NCI-H1930 (cell line): ENCODE measurements at regions not wholly inside any gene's neighbourhood (a gene's known extent, or its start where the extent isn't known, plus 50 kb on each side); places are given as distances from the start of the nearest gene placed in this dataset.

ENCODE experiments used
- DNase-seq, 2 experiments: peaks; one replicate each; lab custom pipeline; 2025; lab: John Stamatoyannopoulos, UW

- no peak for DNase-seq
These were observed 117.9 kb upstream of the PTPN1 start for GRCh38 chr20:50392138-50392866.

GRCh38 chr20:50393242-50393641 is 116.9 kb upstream of the PTPN1 start:
- DNase-seq = no peak

GRCh38 chr20:50393990-50394561 is 116.1 kb upstream of the PTPN1 start:
- no peak for DNase-seq

- no peak for DNase-seq
These were observed 115.6 kb upstream of the PTPN1 start for GRCh38 chr20:50394569-50394968.

- no peak for DNase-seq
These were observed 114.9 kb upstream of the PTPN1 start for GRCh38 chr20:50395251-50395729.

GRCh38 chr20:50395914-50396488 is 114.2 kb upstream of the PTPN1 start:
- no peak for DNase-seq

GRCh38 chr20:50396623-50397022 is 113.6 kb upstream of the PTPN1 start:
- no peak for DNase-seq

GRCh38 chr20:50397058-50397457 is 113.1 kb upstream of the PTPN1 start:
- DNase-seq = no peak

- no peak for DNase-seq
These were observed 112.1 kb upstream of the PTPN1 start for GRCh38 chr20:50398064-50398463.

GRCh38 chr20:50398471-50398820 is 111.7 kb upstream of the PTPN1 start:
- DNase-seq = no peak

- DNase-seq = no peak
These were observed 111.2 kb upstream of the PTPN1 start for GRCh38 chr20:50398821-50399554.

- DNase-seq = no peak
These were observed 110.6 kb upstream of the PTPN1 start for GRCh38 chr20:50399555-50399916.

GRCh38 chr20:50399917-50400704 is 110.1 kb upstream of the PTPN1 start:
- DNase-seq = no peak

GRCh38 chr20:50400705-50401586 is 109.2 kb upstream of the PTPN1 start:
- DNase-seq = no peak

- DNase-seq = no peak
These were observed 108.4 kb upstream of the PTPN1 start for GRCh38 chr20:50401587-50402418.

- no peak for DNase-seq
These were observed 106.4 kb upstream of the PTPN1 start for GRCh38 chr20:50403565-50404418.

- DNase-seq = no peak
These were observed 105.6 kb upstream of the PTPN1 start for GRCh38 chr20:50404419-50405234.

- DNase-seq = no peak
These were observed 104.8 kb upstream of the PTPN1 start for GRCh38 chr20:50405235-50405914.
